Pancreas (tissue), 10 donors: ENCODE measurements at regions not wholly inside any gene's neighbourhood (a gene's known extent, or its start where the extent isn't known, plus 50 kb on each side); places are given as distances from the start of the nearest gene placed in this dataset.

Source experiments
- ATAC-seq, 4 donors: fragments of 200-7000 bp; cut with Tn5 transposase; one replicate each; pipeline versions ENCODE4 v1.8.0 to v1.9.1; 2020; ENCODE audit warnings: mild to moderate bottlenecking in 4 of 4, moderate library complexity in 4 of 4
- DNase-seq, 6 donors: peaks; one replicate each; pipeline ENCODE4 v3.0.0-alpha.2; 2020
- FAIRE-seq: peaks from 2 replicates; lab custom pipeline; 2012; peaks lifted over from hg19 to GRCh38; lab: Jason Lieb, UNC
- H3K27ac ChIP-seq, 4 donors: fragments of 200-600 bp; sonication (generic); 1 replicate in 3 of 4; 2 replicates in 1 of 4; pipeline versions ENCODE4 v1.5.0 to v1.8.0; 2020
- H3K27me3 ChIP-seq, 4 donors: fragments of 200-600 bp; one replicate each; pipeline ENCODE4 v1.8.0; 2021
- H3K36me3 ChIP-seq, 3 donors: fragments of 200-600 bp; sonication (generic) in 1 of 3; one replicate each; pipeline versions ENCODE4 v1.5.0 to v1.8.0; 2020 to 2021
- H3K4me1 ChIP-seq, 3 donors: fragments of 200-600 bp; one replicate each; pipeline ENCODE4 v1.8.0; 2021
- H3K4me3 ChIP-seq, 4 donors: fragments of 200-600 bp; sonication (generic) in 2 of 4; one replicate each; pipeline versions ENCODE4 v1.5.0 to v1.8.0; 2020 to 2021
- H3K9me3 ChIP-seq, 4 donors: fragments of 200-600 bp; one replicate each; pipeline ENCODE4 v1.8.0; 2021
- WGBS, 2 donors: extraction: QIAGEN DNeasy Blood & Tissue Kit; methylation state at CpG; one replicate each; pipeline ENCODE4 v1.1.7; 2013; 5-methylcytosine and 5-hydroxymethylcytosine counted together
- intact Hi-C, 3 donors: fragments of 100-400 bp; cut with DNase I; formaldehyde crosslinking; loops; one replicate each; pipeline versions ENCODE4 v1.11.1 to v1.14.2; 2022
- TF ChIP-seq, protein P1 (sequence below), 4 donors: fragments of 200-600 bp; sonication (generic) in 3 of 4; IDR thresholded peaks; one replicate each; pipeline versions ENCODE4 v1.5.0 to v1.8.0; 2021; ENCODE audit warnings: antibody characterized with exemption in 4 of 4
- donor health status: healthy with polysubstance abuse.
- donor health status: DM: no; HTN: no; CAD: no; lungs with moderate emphysema.
- donor health status: DM: no; HTN: no; CAD: no.
- donor health status: control.
- donor health status: control.
- donor health status: Bipolar disorder and iron deficiency.
- donor health status: DM: yes; HTN: yes; CAD: no.
- donor health status: DM: no; HTN: no; CAD: no.
- donor health status: DM: no; HTN: no; CAD: no.
- donor health status: DM: yes; HTN: yes; CAD: no.

DNA sequence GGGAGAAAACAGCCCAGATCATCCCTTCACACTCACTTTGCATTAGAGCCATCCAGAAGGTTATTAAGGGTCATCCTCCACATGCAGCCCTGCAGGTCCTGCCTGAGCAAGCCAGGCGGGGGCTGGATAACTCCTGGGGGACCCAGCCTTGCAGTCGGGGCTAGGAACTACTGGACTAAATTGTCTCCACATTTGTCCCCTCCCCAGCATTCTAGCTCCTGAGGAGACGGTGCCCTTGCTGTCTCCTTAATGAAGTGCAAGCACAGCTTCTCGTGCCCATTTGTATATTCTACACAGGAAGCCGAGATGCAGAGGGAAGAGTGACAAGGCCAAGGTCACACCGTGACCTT is 185.2 kb downstream of the C16orf95 start:
- intact Hi-C loops, result no loop called here
- DNase-seq (no peak), ATAC-seq (no peak), FAIRE-seq (no peak)
- Histone ChIP-seq H3K27ac (no peak overlapping the region), H3K36me3 (no peaks in the 10 kb centered on the region), H3K27me3 (no peaks in the 10 kb centered on the region), H3K4me1 (peaks cover 4 to 5% (median 4%) of the 10 kb centered on the region in 3 donors), H3K9me3 (no peaks in the 10 kb centered on the region), H3K4me3 (no peak overlapping the region)
- 49 to 52% methylated on average over 6 of the region's 6 CpGs for WGBS, 2 donors
- TF ChIP-seq, protein P1, sequence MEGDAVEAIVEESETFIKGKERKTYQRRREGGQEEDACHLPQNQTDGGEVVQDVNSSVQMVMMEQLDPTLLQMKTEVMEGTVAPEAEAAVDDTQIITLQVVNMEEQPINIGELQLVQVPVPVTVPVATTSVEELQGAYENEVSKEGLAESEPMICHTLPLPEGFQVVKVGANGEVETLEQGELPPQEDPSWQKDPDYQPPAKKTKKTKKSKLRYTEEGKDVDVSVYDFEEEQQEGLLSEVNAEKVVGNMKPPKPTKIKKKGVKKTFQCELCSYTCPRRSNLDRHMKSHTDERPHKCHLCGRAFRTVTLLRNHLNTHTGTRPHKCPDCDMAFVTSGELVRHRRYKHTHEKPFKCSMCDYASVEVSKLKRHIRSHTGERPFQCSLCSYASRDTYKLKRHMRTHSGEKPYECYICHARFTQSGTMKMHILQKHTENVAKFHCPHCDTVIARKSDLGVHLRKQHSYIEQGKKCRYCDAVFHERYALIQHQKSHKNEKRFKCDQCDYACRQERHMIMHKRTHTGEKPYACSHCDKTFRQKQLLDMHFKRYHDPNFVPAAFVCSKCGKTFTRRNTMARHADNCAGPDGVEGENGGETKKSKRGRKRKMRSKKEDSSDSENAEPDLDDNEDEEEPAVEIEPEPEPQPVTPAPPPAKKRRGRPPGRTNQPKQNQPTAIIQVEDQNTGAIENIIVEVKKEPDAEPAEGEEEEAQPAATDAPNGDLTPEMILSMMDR (IDR thresholded peaks at IDR 0.05), result no peak

DNA sequence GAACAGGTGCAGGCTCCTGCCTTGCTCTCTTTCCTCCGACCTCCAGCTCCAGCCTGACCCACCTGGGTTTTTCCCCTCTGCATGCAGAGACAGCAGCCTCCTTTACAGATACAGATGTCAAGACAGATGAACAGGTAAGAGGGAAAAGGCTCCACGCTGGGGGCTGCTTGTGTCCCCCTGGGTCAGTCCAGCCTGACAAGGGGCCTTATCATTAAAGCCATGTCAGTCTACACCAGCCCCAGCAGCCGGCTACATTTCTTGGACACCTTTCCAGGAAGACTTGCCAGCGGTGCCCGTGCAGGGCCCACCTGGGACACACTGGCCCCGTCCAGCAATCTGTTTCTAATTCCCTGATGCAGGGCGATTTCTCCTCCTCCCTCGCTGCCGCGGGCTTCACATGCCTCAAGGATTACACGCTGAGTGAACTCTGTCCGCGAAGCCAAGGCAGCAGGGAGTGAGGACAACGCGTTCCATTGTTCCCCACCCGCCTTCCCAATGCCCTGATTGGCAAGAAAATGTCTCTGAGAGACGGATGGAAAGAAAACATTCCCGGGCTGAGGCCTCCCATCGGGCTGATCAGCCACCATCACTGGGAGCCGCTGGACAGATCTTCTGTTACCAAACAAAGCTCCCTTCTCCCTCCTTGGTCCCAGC is 184.7 kb downstream of the C16orf95 start:
- ATAC-seq (no peak), FAIRE-seq (no peak), DNase-seq (no peak)
- no peaks in the 10 kb centered on the region for H3K27me3 ChIP-seq
- H3K4me3 ChIP-seq, result no peak overlapping the region
- H3K36me3 ChIP-seq, result no peaks in the 10 kb centered on the region
- intact Hi-C loops, result no loop called here
- WGBS, 2 donors, result 59 to 61% methylated on average over 20 of the region's 20 CpGs
- H3K9me3 ChIP-seq, result no peaks in the 10 kb centered on the region
- no peak overlapping the region for H3K27ac ChIP-seq
- TF ChIP-seq, protein P1 (IDR thresholded peaks at IDR 0.05), result no peak
- peaks cover 0 to under 1% (median 0%) of the 10 kb centered on the region in 3 donors for H3K4me1 ChIP-seq

DNA sequence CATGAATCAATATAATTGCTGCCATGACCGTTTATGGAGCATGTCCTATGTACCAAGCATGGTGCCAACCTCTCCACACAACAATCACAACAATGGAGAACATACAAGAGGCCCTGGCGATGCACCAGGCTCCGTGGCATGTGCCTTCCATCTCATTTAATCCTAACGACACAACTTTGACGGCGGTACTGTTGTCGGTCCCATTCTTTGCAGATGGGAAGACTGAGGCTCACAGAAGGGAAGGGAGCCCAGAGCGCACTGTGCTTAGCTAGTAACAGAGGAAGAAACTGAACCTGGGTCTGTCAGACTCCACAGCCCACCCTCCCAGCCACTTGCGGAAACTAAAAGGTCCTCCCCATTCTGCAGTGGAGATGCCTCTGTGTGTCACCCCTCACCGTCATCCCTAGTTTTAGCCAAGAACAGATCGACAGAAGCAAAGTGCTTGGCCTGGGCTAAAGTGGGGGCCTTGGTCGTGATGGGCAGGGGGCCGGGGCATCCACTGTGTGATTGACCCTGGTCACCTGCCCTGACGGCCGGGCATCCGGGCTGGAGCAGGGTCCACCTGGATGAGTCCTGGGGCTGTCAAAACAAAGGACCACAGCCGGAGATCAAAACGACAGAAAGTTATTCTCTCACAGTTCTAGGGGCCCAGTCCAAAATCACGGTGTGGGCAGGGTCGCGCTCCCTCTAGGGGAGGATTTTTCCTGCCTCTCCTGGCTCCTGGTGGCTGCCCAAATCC is 183.9 kb downstream of the C16orf95 start:
- DNase-seq (no peak), FAIRE-seq (no peak), ATAC-seq (no peak)
- Histone ChIP-seq H3K27ac (no peak overlapping the region), H3K36me3 (no peaks in the 10 kb centered on the region), H3K4me3 (no peak overlapping the region), H3K9me3 (no peaks in the 10 kb centered on the region), H3K27me3 (no peaks in the 10 kb centered on the region), H3K4me1 (no peaks in the 10 kb centered on the region)
- WGBS, 2 donors, result 86 to 88% methylated on average over 21 of the region's 21 CpGs
- intact Hi-C loops, result no loop called here
- TF ChIP-seq, protein P1 (IDR thresholded peaks at IDR 0.05), result no peak

DNA sequence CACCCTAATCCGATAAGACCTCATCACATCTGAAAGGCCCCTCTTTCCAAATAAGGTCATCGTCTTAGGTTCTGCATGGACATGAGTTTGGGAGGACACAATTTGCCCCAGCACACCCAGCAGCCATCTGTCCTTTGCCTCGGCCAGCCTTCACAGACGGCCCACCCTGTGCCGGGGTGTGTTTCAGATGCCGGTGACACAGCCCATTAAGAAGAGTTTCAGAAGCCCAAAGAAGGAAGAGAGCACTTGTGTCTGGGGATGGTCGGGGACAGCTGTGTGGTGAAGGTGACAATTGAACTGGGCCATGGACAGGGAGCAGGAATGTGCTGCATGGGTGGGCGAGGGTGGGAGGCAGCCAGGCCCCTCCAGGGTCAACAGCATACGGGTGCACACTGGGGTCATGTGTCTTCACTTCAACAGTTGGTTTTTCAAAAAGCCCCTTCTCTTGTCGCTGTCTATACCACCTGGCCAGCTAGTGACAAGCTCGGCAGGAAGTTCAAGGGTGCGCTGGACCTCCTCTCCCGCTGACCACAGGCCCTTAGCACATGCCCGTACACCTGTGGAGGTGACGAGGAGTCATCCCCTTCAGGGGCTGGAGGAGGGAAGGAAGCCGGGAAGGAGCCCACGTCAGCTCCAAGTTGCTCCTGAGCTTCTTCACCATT is 183.1 kb downstream of the C16orf95 start:
- Histone ChIP-seq H3K36me3 (no peaks in the 10 kb centered on the region), H3K27me3 (no peaks in the 10 kb centered on the region), H3K4me3 (no peak overlapping the region), H3K27ac (no peak overlapping the region), H3K9me3 (no peaks in the 10 kb centered on the region), H3K4me1 (no peaks in the 10 kb centered on the region)
- intact Hi-C loops, result no loop called here
- no peak for ATAC-seq
- FAIRE-seq, result no peak
- TF ChIP-seq, protein P1 (IDR thresholded peaks at IDR 0.05), result no peak
- WGBS, 2 donors, result 93 to 94% methylated on average over 17 of the region's 17 CpGs
- no peak for DNase-seq
